Smooth muscle cell (in vitro differentiated cells): ENCODE measurements at regions not wholly inside any gene's neighbourhood (a gene's known extent, or its start where the extent isn't known, plus 50 kb on each side); places are given as distances from the start of the nearest gene placed in this dataset.
"Not testable (repeated sequence)": the region's sequence is repeated elsewhere in the genome, so short reads cannot be mapped to it uniquely, and the experiment has no call there.

ENCODE experiments used
- DNase-seq: peaks from one replicate; lab custom pipeline; 2025; ENCODE audit not compliant: unreplicated experiment; lab: John Stamatoyannopoulos, UW
- H2AFZ ChIP-seq: fragments of 200-600 bp; sonication (generic); 2 replicates; pipeline ENCODE4 v1.6.0; 2016; ENCODE audit warnings: antibody characterized with exemption, low read depth, mild to moderate bottlenecking
- H3F3A ChIP-seq: fragments of 200-600 bp; sonication (generic); 2 replicates; pipeline ENCODE4 v1.6.0; 2017; ENCODE audit warnings: antibody characterized with exemption, low read depth
- H3K27ac ChIP-seq: fragments of 200-600 bp; sonication (generic); 2 replicates; pipeline ENCODE4 v1.5.1; 2016; ENCODE audit warnings: low read depth, mild to moderate bottlenecking
- H3K27me3 ChIP-seq: fragments of 200-600 bp; sonication (generic); 2 replicates; pipeline ENCODE4 v1.6.1; 2016; ENCODE audit warnings: low read depth, mild to moderate bottlenecking
- H3K36me3 ChIP-seq: fragments of 200-600 bp; sonication (generic); 2 replicates; pipeline ENCODE4 v1.5.1; 2016; ENCODE audit warnings: low read depth
- H3K4me1 ChIP-seq: fragments of 200-600 bp; sonication (generic); 2 replicates; pipeline ENCODE4 v1.5.1; 2016; ENCODE audit warnings: low read depth
- H3K4me2 ChIP-seq: fragments of 200-600 bp; sonication (generic); 2 replicates; pipeline ENCODE4 v1.6.0; 2016; ENCODE audit warnings: mild to moderate bottlenecking
- H3K4me3 ChIP-seq: fragments of 200-600 bp; sonication (generic); 2 replicates; pipeline ENCODE4 v1.5.1; 2016; ENCODE audit warnings: mild to moderate bottlenecking
- H3K79me2 ChIP-seq: fragments of 200-600 bp; sonication (generic); 2 replicates; pipeline ENCODE4 v1.6.0; 2016; ENCODE audit warnings: low read depth, mild to moderate bottlenecking
- H3K9ac ChIP-seq: fragments of 200-600 bp; sonication (generic); 2 replicates; pipeline ENCODE4 v1.6.0; 2016; ENCODE audit warnings: low read depth
- H3K9me3 ChIP-seq: fragments of 200-600 bp; sonication (generic); replicated peaks from 2 replicates; pipeline ENCODE4 v1.5.1; 2016; ENCODE audit warnings: low read depth
- H4K20me1 ChIP-seq: fragments of 200-600 bp; sonication (generic); 2 replicates; pipeline ENCODE4 v1.6.0; 2016; ENCODE audit warnings: low read depth
- CTCF ChIP-seq: fragments of 200-600 bp; sonication (generic); IDR thresholded peaks from 2 replicates; pipeline ENCODE4 v1.5.1; 2017; ENCODE audit warnings: borderline replicate concordance, mild to moderate bottlenecking, antibody characterized with exemption; ENCODE audit not compliant: insufficient read depth, poor library complexity, severe bottlenecking
- WGBS: methylation state at CpG from one replicate; pipeline ENCODE4 v1.1.7; 2016; ENCODE audit warnings: low lambda C conversion rate; 5-methylcytosine and 5-hydroxymethylcytosine counted together

GRCh38 chr2:226299771-226300170, 499.8 kb downstream of the IRS1 start:
- no peak overlapping the region for H3K4me3 ChIP-seq
- no peaks in the 10 kb centered on the region for H4K20me1 ChIP-seq
- H2AFZ ChIP-seq, result no peak overlapping the region
- H3K4me2 ChIP-seq, result no peak overlapping the region
- WGBS, result 74% methylated on average over 3 of the region's 3 CpGs
- H3K9ac ChIP-seq, result no peak overlapping the region
- TF ChIP-seq CTCF, result no peak
- no peak overlapping the region for H3K27ac ChIP-seq
- no peak for DNase-seq
- no peaks in the 10 kb centered on the region for H3K9me3 ChIP-seq
- no peaks in the 10 kb centered on the region for H3K36me3 ChIP-seq
- H3F3A ChIP-seq, result no peaks in the 10 kb centered on the region
- no peaks in the 10 kb centered on the region for H3K4me1 ChIP-seq
- no peaks in the 10 kb centered on the region for H3K79me2 ChIP-seq
- no peaks in the 10 kb centered on the region for H3K27me3 ChIP-seq

DNA sequence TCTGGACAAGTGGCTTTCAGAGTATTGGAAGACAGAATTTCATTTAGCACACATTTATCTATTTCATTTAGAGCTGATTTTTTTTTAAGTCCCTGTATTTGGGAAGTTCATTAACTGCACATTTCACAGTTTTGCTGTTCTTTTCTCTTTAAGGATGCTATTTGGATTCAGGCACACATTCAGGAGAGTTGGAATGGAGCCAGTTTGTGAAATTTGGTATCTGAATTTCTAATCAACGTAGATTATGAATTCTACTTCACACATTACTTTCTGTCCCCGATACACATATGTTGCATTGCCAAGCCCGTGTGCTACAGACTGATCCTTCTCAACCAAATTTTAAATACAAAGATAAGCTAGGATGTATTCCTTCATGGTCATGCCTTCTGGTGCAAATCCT, 503.9 kb downstream of the IRS1 start:
- Histone ChIP-seq H3K27ac (no peak overlapping the region), H3K9ac (no peak overlapping the region), H3K79me2 (no peaks in the 10 kb centered on the region), H3K4me1 (no peaks in the 10 kb centered on the region), H2AFZ (no peak overlapping the region), H3K4me3 (no peak overlapping the region), H3K4me2 (no peak overlapping the region), H3K27me3 (no peaks in the 10 kb centered on the region), H3K9me3 (no peaks in the 10 kb centered on the region), H3K36me3 (no peaks in the 10 kb centered on the region), H3F3A (no peaks in the 10 kb centered on the region), H4K20me1 (no peaks in the 10 kb centered on the region)
- no peak for TF ChIP-seq CTCF
- 92% methylated on average over 3 of the region's 3 CpGs for WGBS
- DNase-seq, result no peak

- Histone ChIP-seq H3K4me1 (no peaks in the 10 kb centered on the region), H3F3A (no peaks in the 10 kb centered on the region), H4K20me1 (no peaks in the 10 kb centered on the region), H3K36me3 (no peaks in the 10 kb centered on the region), H2AFZ (no peak overlapping the region), H3K9me3 (no peaks in the 10 kb centered on the region), H3K79me2 (no peaks in the 10 kb centered on the region), H3K4me2 (peak overlapping the region; percentile 13), H3K4me3 (no peak overlapping the region), H3K27me3 (no peaks in the 10 kb centered on the region), H3K9ac (no peak overlapping the region), H3K27ac (no peak overlapping the region)
- no peak for DNase-seq
- WGBS, result 42% methylated on average over 1 of the region's 1 CpG
- TF ChIP-seq CTCF, result no peak
Measured at GRCh38 chr2:226295123-226295522, 504.5 kb downstream of the IRS1 start.

DNA sequence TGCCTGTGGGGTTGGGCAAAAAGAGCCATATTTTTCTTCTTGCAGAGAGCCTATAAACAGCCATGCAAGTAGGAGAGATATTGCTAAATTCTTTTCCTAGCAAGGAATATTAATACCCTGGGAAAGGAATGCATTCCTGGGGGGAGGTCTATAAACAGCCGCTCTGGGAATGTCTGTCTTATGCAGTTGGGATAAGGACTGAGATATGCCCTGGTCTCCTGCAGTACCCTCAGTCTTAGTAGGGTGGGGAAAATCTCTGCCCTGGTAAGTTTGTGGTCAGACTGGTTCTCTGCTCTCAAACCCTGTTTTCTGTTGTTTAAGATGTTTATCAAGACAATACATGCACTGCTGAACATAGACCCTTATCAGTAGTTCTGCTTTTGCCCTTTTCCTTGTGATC, 508.3 kb downstream of the IRS1 start:
- H3F3A ChIP-seq, H3K9me3 ChIP-seq, H3K27me3 ChIP-seq, H3K36me3 ChIP-seq, H3K27ac ChIP-seq, H4K20me1 ChIP-seq, H3K4me3 ChIP-seq, H3K9ac ChIP-seq, H3K79me2 ChIP-seq, H3K4me1 ChIP-seq, DNase-seq, H3K4me2 ChIP-seq, H2AFZ ChIP-seq: not testable (repeated sequence)
- 92% methylated on average over 1 of the region's 1 CpG for WGBS
